ENCODE measurements at regions not wholly inside any gene's neighbourhood (a gene's known extent, or its start where the extent isn't known, plus 50 kb on each side); places are given as distances from the start of the nearest gene placed in this dataset.

DNA sequence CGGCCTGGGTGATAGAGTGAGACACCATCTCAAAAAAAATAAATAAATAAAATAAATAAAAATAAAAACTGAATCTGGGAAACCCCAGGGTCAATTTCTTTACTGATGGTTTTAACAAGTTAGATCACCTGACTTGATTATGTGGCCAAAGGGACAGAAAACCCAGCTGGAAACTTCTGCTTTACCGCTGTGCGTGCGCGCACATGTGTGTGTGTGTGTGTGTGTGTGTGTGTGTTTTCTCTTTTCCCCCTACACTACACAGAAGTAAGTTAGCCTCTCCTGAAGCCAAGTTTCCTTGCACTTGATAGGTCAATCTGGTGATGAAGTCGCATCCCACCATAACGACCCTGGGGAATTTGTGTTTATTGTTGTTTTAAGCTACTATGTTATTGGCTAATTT, 105.3 kb upstream of the AMN1 start:
- no peak overlapping the region for H3K4me3 ChIP-seq (ENCODE audit: extremely low read depth in 1 of 4, insufficient read depth in 2 of 4, low read depth in 3 of 4, low read length in 4 of 4)
- H3K23ac ChIP-seq (ENCODE audit: insufficient read length): no peak overlapping the region
- no peak overlapping the region for H2AK5ac ChIP-seq (ENCODE audit: low read depth, low read length)
- ChIA-PET POLR2A (ENCODE audit: partially characterized antibody) (no interaction called here), CTCF (ENCODE audit: partially characterized antibody) (interaction anchor here (0.7 to 0.9 kb wide), 2 partner anchors 29 to 226 kb away, joined by 3 read pairs; no protein-coding TSS in a partner anchor)
- no peak overlapping the region for H3K9ac ChIP-seq (replicated peaks in 1 of 4; ENCODE audit: extremely low read depth in 1 of 4, low read depth in 3 of 4, low read length in 3 of 4)
- no peaks in the 10 kb centered on the region; a peak in 2 of 4 replicates for H3K9me3 ChIP-seq (ENCODE audit: insufficient read depth in 2 of 2, low read depth in 1 of 2, low read length in 1 of 2)
- no peaks in the 10 kb centered on the region for H3K27me3 ChIP-seq (replicated peaks in 1 of 4; ENCODE audit: control insufficient read depth in 3 of 4, extremely low read depth in 1 of 4, insufficient read depth in 3 of 4, low read length in 3 of 4)
- no peaks in the 10 kb centered on the region for H3K79me2 ChIP-seq (ENCODE audit: control insufficient read depth in 1 of 2, insufficient read depth in 2 of 2, low read length in 2 of 2)
- no peak overlapping the region for H3K4ac ChIP-seq (replicated peaks; ENCODE audit: insufficient read length, low read depth, low read length)
- no peak overlapping the region for H2BK12ac ChIP-seq (ENCODE audit: low read depth, low read length)
- no peaks in the 10 kb centered on the region for H3K36me3 ChIP-seq (ENCODE audit: control insufficient read depth in 2 of 4, insufficient read depth in 4 of 4, low read length in 3 of 4)
- no peak overlapping the region for H3K56ac ChIP-seq (replicated peaks; ENCODE audit: insufficient read length, low read depth, low read length)
- no peaks in the 10 kb centered on the region for H3K4me1 ChIP-seq (replicated peaks in 1 of 4; ENCODE audit: control insufficient read depth in 3 of 4, insufficient read depth in 4 of 4, low read length in 3 of 4)
- DNase-seq (ENCODE audit: low read depth in 1 of 2, low spot score in 2 of 2) (no peak), FAIRE-seq (no peak)
- no peak overlapping the region for H2BK15ac ChIP-seq (ENCODE audit: low read length)
- no peaks in the 10 kb centered on the region for H3K79me1 ChIP-seq (ENCODE audit: low read depth, low read length)
- WGBS, 2 experiments (ENCODE audit: extremely low coverage in 1 of 2, insufficient coverage in 1 of 2, insufficient read length in 1 of 2, insufficient replicate concordance in 2 of 2, low coverage in 1 of 2, low lambda C conversion rate in 2 of 2, missing lambda C conversion rate in 1 of 2): 96% methylated on average over 7 of the region's 7 CpGs; no CpG with 5 or more reads in 1 of the 2 experiments
- no peak overlapping the region for H3K27ac ChIP-seq (ENCODE audit: low read depth, low read length)
- H3K18ac ChIP-seq (ENCODE audit: extremely low read depth, low read length): no peak overlapping the region
- H2BK5ac ChIP-seq (ENCODE audit: low read depth, low read length): no peak overlapping the region
- H3K14ac ChIP-seq (ENCODE audit: insufficient read length): no peak overlapping the region
- H3K4me2 ChIP-seq (ENCODE audit: insufficient read depth in 1 of 2, low read depth in 2 of 2, low read length in 2 of 2): no peak overlapping the region
- no peak overlapping the region for H2BK20ac ChIP-seq (ENCODE audit: low read length)
- H4K8ac ChIP-seq (ENCODE audit: extremely low read depth, insufficient read depth, low read length): no peak overlapping the region
- no peak overlapping the region for H2AFZ ChIP-seq (ENCODE audit: low read length)
- no peak overlapping the region for H4K91ac ChIP-seq (replicated peaks; ENCODE audit: insufficient read length, low read length)
- no peaks in the 10 kb centered on the region for H3K23me2 ChIP-seq (ENCODE audit: low read depth, low read length)
- no peak overlapping the region for H4K5ac ChIP-seq (ENCODE audit: insufficient read length, low read depth, low read length)
- no peak overlapping the region for H2BK120ac ChIP-seq (replicated peaks; ENCODE audit: low read depth, low read length)
- no peaks in the 10 kb centered on the region for H4K20me1 ChIP-seq (replicated peaks in 1 of 2; ENCODE audit: control insufficient read depth in 1 of 2, insufficient read depth in 2 of 2, low read length in 2 of 2)
- TF ChIP-seq CHD2 (IDR thresholded peaks at IDR 0.05; ENCODE audit: low read length) (no peak), SP2 (IDR thresholded peaks at IDR 0.05; ENCODE audit: low read length) (no peak), EGR1 (IDR thresholded peaks at IDR 0.05; ENCODE audit: borderline replicate concordance, low read depth, low read length) (no peak), SIRT6 (IDR thresholded peaks at IDR 0.05; ENCODE audit: low read length) (no peak), FOSL1 (IDR thresholded peaks at IDR 0.05; ENCODE audit: insufficient read depth, low read depth, low read length) (no peak), PHF8 (conservative IDR thresholded peaks at IDR 0.05; ENCODE audit: low read depth, low read length) (no peak), NRF1 (IDR thresholded peaks at IDR 0.05; ENCODE audit: low read depth, low read length) (no peak), NANOG (IDR thresholded peaks at IDR 0.05; ENCODE audit: insufficient read depth, low read depth, low read length, poor library complexity, severe bottlenecking) (no peak), BCL11A (IDR thresholded peaks at IDR 0.05; ENCODE audit: low read depth in 2 of 2, low read length in 2 of 2) (no peak), TCF12 (IDR thresholded peaks at IDR 0.05; ENCODE audit: low read depth, low read length) (no peak), BRCA1 (IDR thresholded peaks at IDR 0.05; ENCODE audit: low read depth, low read length) (no peak)
- TF ChIP-seq, protein P1, sequence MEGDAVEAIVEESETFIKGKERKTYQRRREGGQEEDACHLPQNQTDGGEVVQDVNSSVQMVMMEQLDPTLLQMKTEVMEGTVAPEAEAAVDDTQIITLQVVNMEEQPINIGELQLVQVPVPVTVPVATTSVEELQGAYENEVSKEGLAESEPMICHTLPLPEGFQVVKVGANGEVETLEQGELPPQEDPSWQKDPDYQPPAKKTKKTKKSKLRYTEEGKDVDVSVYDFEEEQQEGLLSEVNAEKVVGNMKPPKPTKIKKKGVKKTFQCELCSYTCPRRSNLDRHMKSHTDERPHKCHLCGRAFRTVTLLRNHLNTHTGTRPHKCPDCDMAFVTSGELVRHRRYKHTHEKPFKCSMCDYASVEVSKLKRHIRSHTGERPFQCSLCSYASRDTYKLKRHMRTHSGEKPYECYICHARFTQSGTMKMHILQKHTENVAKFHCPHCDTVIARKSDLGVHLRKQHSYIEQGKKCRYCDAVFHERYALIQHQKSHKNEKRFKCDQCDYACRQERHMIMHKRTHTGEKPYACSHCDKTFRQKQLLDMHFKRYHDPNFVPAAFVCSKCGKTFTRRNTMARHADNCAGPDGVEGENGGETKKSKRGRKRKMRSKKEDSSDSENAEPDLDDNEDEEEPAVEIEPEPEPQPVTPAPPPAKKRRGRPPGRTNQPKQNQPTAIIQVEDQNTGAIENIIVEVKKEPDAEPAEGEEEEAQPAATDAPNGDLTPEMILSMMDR (IDR thresholded peaks at IDR 0.05; ENCODE audit: control extremely low read depth in 1 of 3, insufficient read depth in 1 of 3, low read depth in 1 of 3, low read length in 3 of 3): no peak
- TF ChIP-seq, protein P2, sequence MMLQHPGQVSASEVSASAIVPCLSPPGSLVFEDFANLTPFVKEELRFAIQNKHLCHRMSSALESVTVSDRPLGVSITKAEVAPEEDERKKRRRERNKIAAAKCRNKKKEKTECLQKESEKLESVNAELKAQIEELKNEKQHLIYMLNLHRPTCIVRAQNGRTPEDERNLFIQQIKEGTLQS (IDR thresholded peaks at IDR 0.05; ENCODE audit: insufficient read depth, low read depth, low read length): no peak

Measured in H1 (cell line).